GM10847 (cell line): ENCODE measurements at regions not wholly inside any gene's neighbourhood (a gene's known extent, or its start where the extent isn't known, plus 50 kb on each side); places are given as distances from the start of the nearest gene placed in this dataset.

Experiments
- POLR2A ChIP-seq: IDR thresholded peaks from 2 replicates; pipeline ENCODE4 v1.6.1; 2011; ENCODE audit not compliant: insufficient read length; ENCODE audit errors: extremely low read depth

DNA sequence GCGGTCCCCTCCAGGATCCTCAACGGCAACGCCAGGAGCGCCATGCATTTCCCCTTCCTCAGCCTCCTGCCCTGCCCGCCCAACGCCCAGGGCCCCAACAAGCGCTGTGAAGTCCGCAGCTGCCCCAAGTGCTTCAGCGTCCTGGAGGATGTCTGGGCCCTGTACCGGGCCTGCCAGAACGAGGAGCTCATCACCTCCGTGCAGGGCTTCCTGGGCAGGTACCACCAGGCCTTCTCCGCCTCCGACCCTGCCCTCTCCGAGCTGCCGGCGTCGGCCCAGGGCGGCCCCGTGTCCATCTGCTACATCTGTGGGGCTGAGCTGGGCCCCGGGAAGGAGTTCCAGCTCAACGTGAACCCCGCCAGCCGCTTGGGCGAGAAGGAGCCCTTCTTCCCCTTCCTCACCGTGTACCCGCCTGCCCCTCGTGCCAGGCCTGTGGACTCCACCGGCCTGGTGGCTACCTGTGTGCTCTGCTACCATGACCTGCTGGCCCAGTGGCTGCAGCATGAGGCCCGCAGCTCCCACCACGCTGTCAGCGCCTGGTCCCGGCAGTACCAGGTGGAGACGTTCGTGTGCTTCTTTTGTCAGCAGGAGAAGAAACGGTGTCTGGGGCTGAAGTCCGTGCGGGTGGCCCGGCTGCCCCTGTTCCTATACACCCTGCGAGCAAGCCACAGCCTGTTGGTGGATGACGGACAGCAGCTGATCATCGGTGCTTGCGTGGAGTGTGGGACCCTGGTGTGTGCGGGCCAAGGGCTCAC lies 58.9 kb upstream of the CIBAR2 start:
- no peak for TF ChIP-seq POLR2A

DNA sequence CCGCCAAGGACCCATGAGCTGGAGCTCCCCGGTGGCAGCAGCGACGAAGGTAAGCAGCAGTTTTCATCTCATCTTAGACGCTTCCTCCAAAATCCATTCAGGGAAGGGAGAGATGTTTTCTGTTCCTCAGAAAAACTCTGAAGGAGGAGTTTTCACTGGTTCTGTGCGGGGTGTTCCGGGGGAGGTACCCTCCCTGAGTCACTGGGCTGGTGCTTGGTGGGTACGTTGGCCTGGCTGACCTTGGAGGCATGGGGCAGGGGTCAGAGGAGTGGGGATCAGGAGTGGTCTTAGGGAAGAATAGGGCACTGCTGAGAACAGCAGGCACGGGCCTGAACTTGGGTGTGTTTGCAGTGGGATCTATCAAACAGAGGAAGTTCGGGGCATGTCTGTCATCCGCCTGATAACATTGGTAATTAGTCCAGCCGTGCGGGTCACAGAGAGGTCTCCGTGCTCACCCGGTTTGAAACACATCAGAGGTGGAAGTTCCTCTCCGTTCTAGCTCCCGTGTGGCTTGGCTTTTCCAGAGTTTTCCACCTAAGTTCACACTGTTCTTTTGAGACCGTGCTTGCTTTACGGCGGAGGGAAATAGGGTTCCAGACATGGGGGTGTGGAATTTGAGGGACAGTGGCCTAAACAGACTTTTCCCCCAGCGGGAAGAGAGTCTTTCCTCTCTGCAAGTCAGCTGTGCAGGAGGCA lies 59.6 kb upstream of the CIBAR2 start:
- TF ChIP-seq POLR2A, result no peak

DNA sequence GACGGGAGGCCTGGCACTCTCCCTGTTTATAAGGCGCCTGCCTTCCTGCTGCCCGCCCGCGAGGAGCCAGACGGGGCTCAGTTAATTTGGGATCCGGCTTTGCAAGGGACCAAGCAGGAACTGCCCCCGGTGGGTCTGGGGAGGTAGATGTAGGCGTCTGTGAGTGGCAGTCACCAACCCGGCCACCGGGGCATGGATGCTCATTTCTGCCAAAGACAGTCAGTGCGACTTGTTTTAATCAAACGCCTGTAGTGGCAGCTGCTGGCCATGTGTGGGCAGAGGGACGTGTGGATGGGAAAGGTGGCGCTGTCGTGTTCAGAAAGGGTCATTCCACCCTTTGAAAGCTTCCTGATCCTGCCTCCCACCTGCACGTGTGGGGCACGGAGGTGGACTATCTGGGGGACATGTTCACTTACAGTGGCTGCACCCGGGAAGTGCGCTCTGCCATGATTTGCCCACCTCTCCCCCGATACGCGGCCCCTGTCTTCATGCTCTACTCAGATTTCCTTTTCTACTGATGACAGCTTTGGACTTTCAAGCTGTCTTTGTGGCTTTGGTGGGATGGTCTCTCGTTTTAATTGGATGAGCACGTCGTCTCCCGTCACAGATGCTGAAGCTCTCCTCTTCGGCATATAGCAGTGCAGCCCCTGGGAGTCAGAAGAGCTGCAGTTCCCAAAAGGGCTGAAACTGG lies 60.3 kb upstream of the CIBAR2 start:
- TF ChIP-seq POLR2A, result no peak

DNA sequence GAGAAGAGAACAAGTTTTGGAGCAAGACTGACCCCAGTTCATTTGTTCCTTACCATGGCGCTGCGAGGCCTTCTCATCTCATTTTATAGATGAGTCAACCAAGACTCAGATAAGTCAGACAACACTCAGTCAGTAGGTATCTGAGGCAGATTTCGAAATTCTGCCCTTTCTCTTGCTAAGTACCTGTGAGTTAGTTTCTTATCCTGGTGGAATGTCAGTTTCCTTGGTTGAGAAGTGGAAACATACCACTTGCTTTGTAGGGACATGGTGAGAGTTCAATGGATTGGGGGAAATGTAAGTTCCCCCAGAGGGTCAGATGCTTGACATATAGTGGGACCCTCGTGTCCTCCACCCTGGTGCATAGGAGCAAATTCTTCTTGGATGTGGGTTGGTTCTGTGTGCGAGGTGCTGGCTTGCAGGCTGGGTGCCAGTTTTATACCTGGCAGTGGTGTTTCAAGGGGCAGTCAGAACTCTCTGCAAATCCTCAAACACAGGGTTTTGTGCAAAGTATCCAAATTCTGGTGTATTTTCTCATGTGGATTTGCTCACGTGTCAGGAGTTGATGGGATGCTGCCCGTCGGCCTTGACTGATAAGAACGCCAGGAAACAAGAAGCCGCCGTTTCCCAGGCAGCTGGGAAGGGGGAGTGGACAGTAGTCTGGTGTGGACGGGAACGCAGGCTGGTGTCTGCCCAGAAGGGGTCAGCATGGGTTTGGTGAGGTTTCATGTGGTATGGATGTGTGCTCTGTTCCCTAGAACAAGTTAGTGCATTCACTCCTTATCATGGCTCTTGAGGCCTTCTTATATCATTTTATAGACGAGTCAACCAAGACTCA lies 61.1 kb upstream of the CIBAR2 start:
- TF ChIP-seq POLR2A, result no peak

DNA sequence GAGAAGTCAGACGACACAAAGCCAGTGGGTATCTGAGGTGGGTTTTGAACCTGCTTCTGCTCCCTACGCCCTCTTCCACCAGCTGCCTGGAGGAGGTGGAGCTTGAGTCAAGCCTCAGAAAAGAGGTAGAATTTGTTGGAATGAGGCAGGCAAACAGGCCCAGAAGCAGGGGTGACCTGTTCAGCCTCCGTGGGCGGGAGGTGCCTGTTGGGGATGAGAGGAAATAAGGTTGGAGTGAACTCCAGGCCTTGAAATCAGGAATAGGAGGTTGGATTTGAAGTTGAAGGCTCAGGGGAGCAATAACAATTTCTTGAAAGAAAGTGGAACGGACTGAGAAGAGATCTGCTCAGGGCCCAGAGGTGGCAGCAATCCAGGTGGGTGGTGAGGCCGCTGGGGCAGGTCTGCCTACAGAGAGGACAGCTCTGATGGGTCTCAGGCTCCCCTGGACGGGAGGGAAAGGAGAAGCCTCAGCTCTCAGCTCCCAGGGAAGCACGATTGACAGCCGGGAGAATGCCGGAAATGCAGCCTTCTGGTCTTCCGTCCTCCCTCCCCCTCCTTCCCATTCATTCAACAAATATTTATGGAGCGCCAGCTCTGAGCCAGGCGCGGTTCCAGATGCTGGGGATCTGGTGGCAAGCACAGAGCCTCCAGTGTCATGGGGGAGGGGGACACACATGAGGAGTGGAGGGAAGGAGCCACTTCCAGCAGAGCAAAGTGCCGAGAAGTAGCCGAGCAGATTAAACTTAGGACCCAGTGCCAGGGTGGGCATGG lies 61.9 kb upstream of the CIBAR2 start:
- TF ChIP-seq POLR2A, result no peak

DNA sequence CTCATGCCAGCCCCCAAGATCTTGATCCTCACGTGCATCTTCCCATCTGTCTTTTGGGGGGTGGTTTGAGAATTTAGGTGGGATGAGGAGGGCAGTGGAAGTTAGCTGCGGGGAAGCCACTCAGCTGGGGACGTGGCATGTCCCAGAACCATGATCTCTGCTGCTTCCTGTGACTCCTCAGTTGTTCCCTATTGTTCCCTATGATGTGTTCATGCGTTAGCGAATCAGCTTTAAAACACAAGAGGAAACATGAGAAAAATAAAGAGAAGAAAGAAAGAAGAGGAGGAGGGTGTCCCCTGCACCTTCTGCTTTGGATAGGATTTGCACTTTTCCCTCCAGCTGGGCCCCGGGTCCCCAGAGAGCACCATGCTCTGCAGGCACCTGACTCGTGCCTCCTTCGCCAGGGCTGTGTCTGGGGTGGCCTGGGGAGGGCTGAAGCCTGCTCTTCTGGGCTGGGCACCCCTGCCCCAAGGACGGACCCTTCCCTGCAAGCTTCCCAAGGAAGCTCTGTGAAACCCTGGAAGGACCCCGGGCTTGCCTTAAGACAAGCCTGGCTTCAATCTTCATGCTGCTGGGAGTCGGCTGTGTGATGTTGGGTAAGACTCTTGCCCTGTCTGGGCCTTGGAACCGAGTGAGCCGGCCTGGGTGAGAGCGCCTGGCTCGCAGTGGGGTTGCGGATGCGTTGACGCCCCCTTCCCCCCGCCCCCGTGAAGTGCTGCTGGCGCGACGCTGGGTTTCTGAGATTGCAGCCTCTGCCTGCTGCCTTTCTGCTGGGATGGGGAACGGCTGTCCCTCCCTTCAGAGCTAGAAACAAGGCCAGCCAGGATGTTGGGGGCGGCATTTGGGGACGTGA lies 62.8 kb upstream of the CIBAR2 start:
- TF ChIP-seq POLR2A, result no peak

DNA sequence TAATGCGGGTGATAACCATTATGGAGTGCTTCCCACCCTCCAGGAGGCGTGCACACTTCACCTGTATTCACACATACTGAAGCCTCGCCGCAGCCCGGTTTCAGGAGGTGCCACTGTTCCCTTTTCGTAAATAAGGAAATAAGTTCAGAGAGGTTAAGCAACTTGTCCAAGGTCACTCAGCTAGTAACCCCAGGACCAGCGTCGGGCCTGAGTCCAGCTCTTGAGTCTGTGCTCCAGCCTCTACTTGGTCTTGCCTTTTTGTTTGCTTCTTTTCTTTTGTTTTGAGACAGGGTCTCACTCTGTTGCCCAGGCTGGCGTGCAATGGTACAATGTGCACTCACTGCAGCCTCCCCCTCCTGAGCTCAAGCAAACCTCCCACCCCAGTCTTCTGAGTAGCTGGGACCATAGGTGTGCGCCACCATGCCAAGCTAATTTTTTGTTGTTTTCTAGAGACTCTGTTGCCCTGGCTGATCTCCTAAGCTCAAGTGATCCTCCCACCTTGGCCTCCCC lies 63.5 kb upstream of the CIBAR2 start:
- no peak for TF ChIP-seq POLR2A

DNA sequence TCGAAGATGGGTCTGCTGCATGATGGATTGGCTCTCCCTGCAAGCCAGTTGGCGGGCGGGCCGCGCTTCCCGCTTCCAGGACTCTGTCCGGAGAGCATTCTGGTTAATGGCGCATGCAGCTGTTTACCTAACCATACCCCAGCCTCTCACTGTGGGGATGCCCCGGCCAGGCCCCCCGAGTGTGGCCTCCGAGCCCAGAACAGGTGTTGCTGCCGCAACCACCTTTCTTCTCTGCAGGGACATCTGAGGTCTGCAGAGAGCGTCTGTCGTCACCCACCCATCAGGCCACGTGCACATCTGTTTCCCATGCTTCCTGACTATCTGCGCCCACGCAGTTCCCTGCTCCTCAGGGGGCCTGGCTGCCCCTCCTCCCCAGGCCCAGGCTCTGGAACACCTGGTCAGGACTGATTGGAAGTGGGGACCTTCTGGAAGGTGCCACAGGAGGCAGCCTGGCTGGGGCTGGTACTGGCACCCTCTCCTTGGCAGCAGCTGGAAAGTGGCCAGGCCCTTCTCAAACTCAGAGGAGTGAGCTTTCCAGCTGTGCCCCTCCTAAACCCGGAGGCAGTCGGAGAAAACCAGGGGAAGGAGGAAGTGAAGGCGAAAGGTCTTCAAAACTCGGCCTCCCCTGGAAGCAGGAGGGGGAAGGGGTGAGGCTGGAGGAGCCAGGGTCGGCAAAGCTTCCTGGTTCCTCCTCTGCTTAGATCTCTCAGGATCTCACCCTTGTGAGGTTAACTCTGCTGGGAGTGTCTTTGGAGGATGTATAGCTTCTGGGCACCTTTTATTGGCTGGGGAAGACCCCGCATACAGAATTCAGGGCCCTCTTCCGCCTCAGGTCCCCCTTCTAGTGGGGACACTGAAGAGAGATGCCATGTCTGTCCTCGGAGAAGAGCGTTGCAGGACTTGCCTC lies 64.5 kb upstream of the CIBAR2 start:
- no peak for TF ChIP-seq POLR2A

DNA sequence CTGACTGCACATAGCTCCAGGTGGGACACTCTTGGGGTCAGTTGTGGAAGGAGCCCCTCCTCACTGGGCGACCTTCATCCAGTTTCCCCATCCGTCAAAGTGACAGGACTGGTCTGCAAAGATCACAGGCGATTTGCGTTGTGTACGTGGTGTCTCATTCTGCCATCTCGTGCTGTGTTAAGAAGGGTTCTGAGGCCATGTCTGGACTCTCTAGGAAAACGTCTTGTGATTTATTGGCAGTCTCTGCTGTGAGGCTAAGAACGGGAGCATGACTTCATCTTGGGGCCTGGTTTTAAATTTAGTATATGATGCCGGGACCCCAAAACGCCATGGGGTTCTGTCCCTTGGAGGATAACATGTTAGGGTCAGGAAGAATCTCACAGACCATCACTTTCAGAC lies 65.2 kb upstream of the CIBAR2 start:
- no peak for TF ChIP-seq POLR2A

DNA sequence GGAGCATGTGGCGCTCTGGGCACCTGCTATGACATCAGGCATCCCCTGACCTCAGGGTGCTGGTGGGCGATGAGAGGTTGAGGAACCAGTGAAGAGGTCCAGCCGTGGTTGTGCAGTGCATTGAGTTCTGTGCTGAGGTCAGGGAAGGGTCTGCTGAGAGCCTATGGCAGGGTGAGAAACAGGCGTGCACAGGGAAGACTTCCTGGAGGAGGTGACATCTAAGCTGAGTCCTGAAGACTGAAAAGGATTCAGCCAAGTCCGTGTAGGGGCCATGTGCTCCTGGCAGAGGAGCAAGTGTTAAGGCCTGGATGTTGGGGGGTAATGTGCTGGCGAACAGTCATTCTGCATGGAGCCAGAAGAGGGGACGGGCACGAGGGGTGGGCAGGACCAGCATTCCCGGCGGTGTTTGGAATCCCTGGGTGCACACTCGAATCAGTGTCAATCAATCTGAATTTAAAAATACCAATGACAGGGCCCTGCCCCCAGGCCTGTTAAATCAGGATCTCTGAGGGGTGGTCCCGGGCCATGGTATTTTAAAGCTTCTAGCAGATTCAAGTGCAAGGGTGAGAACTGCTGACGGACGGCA lies 65.8 kb upstream of the CIBAR2 start:
- no peak for TF ChIP-seq POLR2A

DNA sequence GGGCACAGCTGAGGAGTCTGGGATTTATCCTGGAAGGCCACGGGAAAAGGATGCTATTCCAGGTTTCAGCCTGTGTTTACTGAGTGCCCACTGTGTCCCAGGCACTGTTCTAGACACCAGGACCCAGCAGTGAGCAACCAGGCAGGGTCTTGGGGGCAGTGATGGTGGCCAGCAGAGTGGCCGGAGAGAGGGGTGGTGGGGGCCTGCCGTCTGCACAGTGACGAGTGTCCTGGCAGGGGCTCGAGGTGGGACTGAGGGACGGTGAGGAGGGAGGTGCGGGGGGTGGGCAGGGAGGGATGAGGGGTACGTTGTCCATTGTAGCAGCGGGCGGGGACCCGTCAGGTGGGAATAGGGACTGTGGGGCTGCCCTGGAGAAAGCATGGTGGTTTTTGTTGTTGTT lies 66.3 kb upstream of the CIBAR2 start:
- TF ChIP-seq POLR2A, result no peak
